Activated CD4-positive, alpha-beta memory T cell treated with anti-CD3 and anti-CD28 coated beads for 36 hours (primary cell): ENCODE measurements at regions not wholly inside any gene's neighbourhood (a gene's known extent, or its start where the extent isn't known, plus 50 kb on each side); places are given as distances from the start of the nearest gene placed in this dataset.
"Not testable (repeated sequence)": the region's sequence is repeated elsewhere in the genome, so short reads cannot be mapped to it uniquely, and the experiment has no call there.

ENCODE experiments used
- CTCF ChIA-PET: fragments of 350-600 bp; sonication (Branson Sonifier 250); formaldehyde crosslinking; loops from one replicate; lab custom pipeline; 2021; ENCODE audit warnings: antibody characterized with exemption, inconsistent platforms; lab: Charles Lee
- POLR2A ChIA-PET: fragments of 350-600 bp; sonication (Branson Sonifier 250); formaldehyde crosslinking; loops from one replicate; lab custom pipeline; 2021; ENCODE audit warnings: antibody characterized with exemption; lab: Charles Lee
- DNase-seq: peaks from one replicate; pipeline ENCODE4 v3.0.0-alpha.2; 2020
- H3K27ac Mint-ChIP-seq: one replicate; pipeline ENCODE4 v1.8.0; 2021; ENCODE audit warnings: mixed read lengths
- H3K27me3 Mint-ChIP-seq: one replicate; pipeline ENCODE4 v1.8.0; 2021; ENCODE audit warnings: mixed read lengths
- H3K36me3 Mint-ChIP-seq: one replicate; pipeline ENCODE4 v1.8.0; 2021; ENCODE audit warnings: mixed read lengths
- H3K4me1 Mint-ChIP-seq: one replicate; pipeline ENCODE4 v1.8.0; 2021; ENCODE audit warnings: low read depth, mixed read lengths
- H3K4me3 Mint-ChIP-seq: one replicate; pipeline ENCODE4 v1.8.0; 2021; ENCODE audit warnings: mild to moderate bottlenecking, mixed read lengths
- H3K9me3 Mint-ChIP-seq: one replicate; pipeline ENCODE4 v1.8.0; 2021; ENCODE audit warnings: mixed read lengths
- intact Hi-C: fragments of 100-400 bp; cut with micrococcal nuclease; formaldehyde crosslinking; loops from one replicate; pipeline ENCODE4 v1.15.1; 2023

- Mint-ChIP-seq H3K27ac (no peak overlapping the region), H3K4me3 (no peak overlapping the region), H3K36me3 (no peaks in the 10 kb centered on the region), H3K27me3 (no peaks in the 10 kb centered on the region), H3K4me1 (no peaks in the 10 kb centered on the region), H3K9me3 (peaks cover 18% of the 10 kb centered on the region)
- POLR2A ChIA-PET, result no interaction called here
- intact Hi-C loops, result no loop called here
- CTCF ChIA-PET, result no interaction called here
- DNase-seq, result no peak
Measured at GRCh38 chr2:116142644-116143227, 1671.8 kb upstream of the DDX18 start.

GRCh38 chr2:116145031-116145430 is 1669.5 kb upstream of the DDX18 start:
- DNase-seq, result no peak
- POLR2A ChIA-PET, result no interaction called here
- intact Hi-C loops, result no loop called here
- H3K9me3 Mint-ChIP-seq, result peaks cover 22% of the 10 kb centered on the region
- no peak overlapping the region for H3K4me3 Mint-ChIP-seq
- H3K27ac Mint-ChIP-seq, result no peak overlapping the region
- no peaks in the 10 kb centered on the region for H3K27me3 Mint-ChIP-seq
- CTCF ChIA-PET, result no interaction called here
- H3K4me1 Mint-ChIP-seq, result no peaks in the 10 kb centered on the region
- H3K36me3 Mint-ChIP-seq, result no peaks in the 10 kb centered on the region

GRCh38 chr2:116148361-116148760 is 1666.1 kb upstream of the DDX18 start:
- CTCF ChIA-PET, result no interaction called here
- Mint-ChIP-seq H3K4me3 (no peak overlapping the region), H3K9me3 (peaks cover 30% of the 10 kb centered on the region), H3K27me3 (no peaks in the 10 kb centered on the region), H3K36me3 (no peaks in the 10 kb centered on the region), H3K4me1 (no peaks in the 10 kb centered on the region), H3K27ac (no peak overlapping the region)
- intact Hi-C loops, result no loop called here
- POLR2A ChIA-PET, result no interaction called here
- no peak for DNase-seq

GRCh38 chr2:116153729-116154128 is 1660.8 kb upstream of the DDX18 start:
- no peaks in the 10 kb centered on the region for H3K36me3 Mint-ChIP-seq
- no peak overlapping the region for H3K27ac Mint-ChIP-seq
- ChIA-PET CTCF (no interaction called here), POLR2A (no interaction called here)
- H3K4me3 Mint-ChIP-seq, result no peak overlapping the region
- H3K27me3 Mint-ChIP-seq, result no peaks in the 10 kb centered on the region
- intact Hi-C loops, result no loop called here
- no peak for DNase-seq
- peaks cover 48% of the 10 kb centered on the region for H3K9me3 Mint-ChIP-seq
- H3K4me1 Mint-ChIP-seq, result no peaks in the 10 kb centered on the region

GRCh38 chr2:116160657-116161056 is 1653.8 kb upstream of the DDX18 start:
- no peak overlapping the region for H3K4me3 Mint-ChIP-seq
- H3K27ac Mint-ChIP-seq, result no peak overlapping the region

GRCh38 chr2:116162395-116162794 is 1652.1 kb upstream of the DDX18 start:
- Mint-ChIP-seq H3K27ac (no peak overlapping the region), H3K4me3 (no peak overlapping the region), H3K27me3 (no peaks in the 10 kb centered on the region), H3K36me3 (no peaks in the 10 kb centered on the region), H3K4me1 (no peaks in the 10 kb centered on the region), H3K9me3 (peaks cover 41% of the 10 kb centered on the region)
- CTCF ChIA-PET, result no interaction called here
- POLR2A ChIA-PET, result no interaction called here
- DNase-seq, result no peak
- intact Hi-C loops, result no loop called here

More at GRCh38 chr2:116160657-116161056, 1653.8 kb upstream of the DDX18 start:
- no peak for DNase-seq
- CTCF ChIA-PET, result no interaction called here
- Mint-ChIP-seq H3K9me3 (peaks cover 52% of the 10 kb centered on the region), H3K36me3 (no peaks in the 10 kb centered on the region), H3K27me3 (no peaks in the 10 kb centered on the region), H3K4me1 (no peaks in the 10 kb centered on the region)
- POLR2A ChIA-PET, result no interaction called here
- intact Hi-C loops, result no loop called here

- peaks cover 32% of the 10 kb centered on the region for H3K9me3 Mint-ChIP-seq
- H3K4me1 Mint-ChIP-seq, result no peaks in the 10 kb centered on the region
- CTCF ChIA-PET, result no interaction called here
- no peak overlapping the region for H3K27ac Mint-ChIP-seq
- intact Hi-C loops, result no loop called here
- H3K27me3 Mint-ChIP-seq, result no peaks in the 10 kb centered on the region
- no peaks in the 10 kb centered on the region for H3K36me3 Mint-ChIP-seq
- H3K4me3 Mint-ChIP-seq, result no peak overlapping the region
- no peak for DNase-seq
- POLR2A ChIA-PET, result no interaction called here
Measured at GRCh38 chr2:116167107-116167506, 1647.4 kb upstream of the DDX18 start.

- ChIA-PET CTCF (no interaction called here), POLR2A (no interaction called here)
- peaks cover 16% of the 10 kb centered on the region for H3K9me3 Mint-ChIP-seq
- no peak overlapping the region for H3K4me3 Mint-ChIP-seq
- no peaks in the 10 kb centered on the region for H3K27me3 Mint-ChIP-seq
- no peak overlapping the region for H3K27ac Mint-ChIP-seq
- no peaks in the 10 kb centered on the region for H3K36me3 Mint-ChIP-seq
- DNase-seq, result no peak
- intact Hi-C loops, result no loop called here
- H3K4me1 Mint-ChIP-seq, result no peaks in the 10 kb centered on the region
Measured at GRCh38 chr2:116180072-116180471, 1634.4 kb upstream of the DDX18 start.

GRCh38 chr2:116190684-116191083 is 1623.8 kb upstream of the DDX18 start:
- peaks cover 43% of the 10 kb centered on the region for H3K9me3 Mint-ChIP-seq
- CTCF ChIA-PET, POLR2A ChIA-PET, H3K27me3 Mint-ChIP-seq, H3K27ac Mint-ChIP-seq, DNase-seq, H3K4me1 Mint-ChIP-seq, intact Hi-C loops, H3K4me3 Mint-ChIP-seq, H3K36me3 Mint-ChIP-seq: not testable (repeated sequence)

GRCh38 chr2:116200086-116200485 is 1614.4 kb upstream of the DDX18 start:
- no peaks in the 10 kb centered on the region for H3K36me3 Mint-ChIP-seq
- intact Hi-C loops, result no loop called here
- no peaks in the 10 kb centered on the region for H3K4me1 Mint-ChIP-seq
- peaks cover 31% of the 10 kb centered on the region for H3K9me3 Mint-ChIP-seq
- DNase-seq, result no peak
- H3K4me3 Mint-ChIP-seq, result no peak overlapping the region
- H3K27me3 Mint-ChIP-seq, result no peaks in the 10 kb centered on the region
- CTCF ChIA-PET, result no interaction called here
- POLR2A ChIA-PET, result no interaction called here
- H3K27ac Mint-ChIP-seq, result no peak overlapping the region

- no peak overlapping the region for H3K4me3 Mint-ChIP-seq
- H3K9me3 Mint-ChIP-seq, result peaks cover 4% of the 10 kb centered on the region
- POLR2A ChIA-PET, result no interaction called here
- no peaks in the 10 kb centered on the region for H3K4me1 Mint-ChIP-seq
- H3K27ac Mint-ChIP-seq, result no peak overlapping the region
- intact Hi-C loops, result no loop called here
- no peak for DNase-seq
- H3K36me3 Mint-ChIP-seq, result no peaks in the 10 kb centered on the region
- CTCF ChIA-PET, result no interaction called here
- H3K27me3 Mint-ChIP-seq, result no peaks in the 10 kb centered on the region
Measured at GRCh38 chr2:116211719-116212118, 1602.8 kb upstream of the DDX18 start.

- POLR2A ChIA-PET, result no interaction called here
Measured at GRCh38 chr2:116222793-116223192, 1591.7 kb upstream of the DDX18 start.

GRCh38 chr2:116223912-116224311 is 1590.6 kb upstream of the DDX18 start:
- CTCF ChIA-PET, result no interaction called here
- Mint-ChIP-seq H3K27ac (no peak overlapping the region), H3K4me3 (no peak overlapping the region), H3K9me3 (peaks cover 25% of the 10 kb centered on the region), H3K27me3 (no peaks in the 10 kb centered on the region), H3K36me3 (no peaks in the 10 kb centered on the region), H3K4me1 (no peaks in the 10 kb centered on the region)
- no peak for DNase-seq
- POLR2A ChIA-PET, result no interaction called here
- intact Hi-C loops, result no loop called here

More at GRCh38 chr2:116222793-116223192, 1591.7 kb upstream of the DDX18 start:
- Mint-ChIP-seq H3K36me3 (no peaks in the 10 kb centered on the region), H3K4me1 (no peaks in the 10 kb centered on the region), H3K4me3 (no peak overlapping the region), H3K27me3 (no peaks in the 10 kb centered on the region), H3K9me3 (peaks cover 27% of the 10 kb centered on the region), H3K27ac (no peak overlapping the region)
- intact Hi-C loops, result no loop called here
- CTCF ChIA-PET, result no interaction called here
- DNase-seq, result no peak
